IMR-90 (cell line): ENCODE measurements at regions not wholly inside any gene's neighbourhood (a gene's known extent, or its start where the extent isn't known, plus 50 kb on each side); places are given as distances from the start of the nearest gene placed in this dataset.

ENCODE experiments used
- ATAC-seq: fragments of 200-7000 bp; cut with Tn5 transposase; 2 replicates; pipeline ENCODE4 v1.9.1; 2020; ENCODE audit warnings: low read depth, mild to moderate bottlenecking, moderate library complexity
- BruUV-seq: library from RNA; stranded (reverse); fragments of 400-500 nt; replicated peaks from 2 replicates; lab custom pipeline; 2021; lab: Mats Ljungman, UMichigan
- CTCF ChIA-PET: fragments of 300-600 bp; formaldehyde crosslinking; extraction: SDS; loops from one replicate; lab custom pipeline; 2021; ENCODE audit warnings: antibody characterized with exemption; lab: Yijun Ruan, JAX
- POLR2A ChIA-PET: fragments of 300-600 bp; sonication (Branson Sonifier 250); formaldehyde crosslinking; loops from one replicate; lab custom pipeline; 2022; ENCODE audit warnings: antibody characterized with exemption; ENCODE audit not compliant: unreplicated experiment; lab: Charles Lee
- DNase-seq: peaks from one replicate; pipeline ENCODE4 v3.0.0; 2013
- H2AFZ ChIP-seq: replicated peaks from 2 replicates; pipeline ENCODE3; 2013; ENCODE audit warnings: low read length, mild to moderate bottlenecking; ENCODE audit not compliant: poor library complexity
- H2AK5ac ChIP-seq: 2 replicates; pipeline ENCODE4 v1.6.1; 2013; ENCODE audit warnings: low read depth, low read length, inconsistent platforms
- H2AK9ac ChIP-seq: replicated peaks from 2 replicates; pipeline ENCODE3; 2013; ENCODE audit warnings: mild to moderate bottlenecking, low read depth, low read length, moderate library complexity; ENCODE audit not compliant: poor library complexity
- H2BK120ac ChIP-seq: 2 replicates; pipeline ENCODE4 v1.6.1; 2013; ENCODE audit warnings: low read depth, low read length, inconsistent platforms
- H2BK15ac ChIP-seq: 3 replicates; pipeline ENCODE4 v1.6.1; 2013; ENCODE audit warnings: low read depth, low read length, inconsistent platforms
- H2BK20ac ChIP-seq: 2 replicates; pipeline ENCODE4 v1.6.1; 2013; ENCODE audit warnings: low read depth, mild to moderate bottlenecking, inconsistent platforms, low read length, moderate library complexity
- H2BK5ac ChIP-seq: 2 replicates; pipeline ENCODE4 v1.6.1; 2013; ENCODE audit warnings: mild to moderate bottlenecking, low read depth, low read length, inconsistent platforms; ENCODE audit not compliant: poor library complexity, severe bottlenecking
- H3K14ac ChIP-seq: replicated peaks from 2 replicates; pipeline ENCODE4 v1.6.1; 2013; ENCODE audit warnings: low read depth, low read length, inconsistent platforms
- H3K18ac ChIP-seq: 2 replicates; pipeline ENCODE4 v1.6.1; 2013; ENCODE audit warnings: low read depth, low read length, control low read depth
- H3K23ac ChIP-seq: 2 replicates; pipeline ENCODE4 v1.6.1; 2013; ENCODE audit warnings: low read depth, low read length, inconsistent platforms
- H3K27ac ChIP-seq: 2 replicates; pipeline ENCODE4 v1.5.1; 2013; ENCODE audit warnings: mild to moderate bottlenecking, control low read depth, low read length; ENCODE audit not compliant: insufficient read depth
- H3K27me3 ChIP-seq: 2 replicates; pipeline ENCODE4 v1.6.1; 2013; ENCODE audit warnings: low read length; ENCODE audit not compliant: control insufficient read depth, insufficient read depth
- H3K36me3 ChIP-seq: 2 replicates; pipeline ENCODE4 v1.6.1; 2013; ENCODE audit warnings: low read length, mixed read lengths; ENCODE audit not compliant: control insufficient read depth, insufficient read depth
- H3K4ac ChIP-seq: 2 replicates; pipeline ENCODE4 v1.6.1; 2013; ENCODE audit warnings: low read depth, low read length, inconsistent platforms
- H3K4me1 ChIP-seq: 2 replicates; pipeline ENCODE4 v1.6.1; 2013; ENCODE audit warnings: low read length, mixed read lengths; ENCODE audit not compliant: control insufficient read depth, insufficient read depth
- H3K4me2 ChIP-seq: 2 replicates; pipeline ENCODE4 v1.6.1; 2013; ENCODE audit warnings: low read depth, mild to moderate bottlenecking, control low read depth, low read length, moderate library complexity
- H3K4me3 ChIP-seq: 2 replicates; pipeline ENCODE4 v1.5.1; 2013; ENCODE audit warnings: low read depth, mild to moderate bottlenecking, control low read depth, low read length, moderate library complexity; ENCODE audit not compliant: insufficient read depth
- H3K56ac ChIP-seq: 2 replicates; pipeline ENCODE4 v1.6.1; 2013; ENCODE audit warnings: low read length, inconsistent platforms; ENCODE audit not compliant: insufficient read depth; ENCODE audit errors: extremely low read depth
- H3K79me1 ChIP-seq, 2 experiments: 2 replicates each; pipeline ENCODE4 v1.6.1; 2013; ENCODE audit warnings: low read length in 2 of 2, inconsistent platforms in 1 of 2, low read depth in 1 of 2
- H3K9ac ChIP-seq: 2 replicates; pipeline ENCODE4 v1.6.1; 2013; ENCODE audit warnings: low read depth, low read length, control low read depth
- H3K9me1 ChIP-seq: 2 replicates; pipeline ENCODE4 v1.6.1; 2013; ENCODE audit warnings: low read length, inconsistent platforms; ENCODE audit not compliant: insufficient read depth
- H3K9me3 ChIP-seq: 2 replicates; pipeline ENCODE4 v1.6.1; 2013; ENCODE audit warnings: low read length; ENCODE audit not compliant: control insufficient read depth, insufficient read depth
- H4K20me1 ChIP-seq: 2 replicates; pipeline ENCODE4 v1.6.1; 2013; ENCODE audit warnings: low read length, inconsistent platforms; ENCODE audit not compliant: insufficient read depth
- H4K5ac ChIP-seq: 2 replicates; pipeline ENCODE4 v1.6.1; 2013; ENCODE audit warnings: mild to moderate bottlenecking, low read depth, low read length, control low read depth
- H4K8ac ChIP-seq, 2 experiments: 2 replicates each; pipeline ENCODE4 v1.6.1; 2013; ENCODE audit warnings: low read depth in 2 of 2, low read length in 2 of 2, control low read depth in 1 of 2, inconsistent platforms in 1 of 2
- H4K91ac ChIP-seq: 2 replicates; pipeline ENCODE4 v1.6.1; 2013; ENCODE audit warnings: low read depth, low read length, inconsistent platforms; ENCODE audit not compliant: insufficient read depth
- BHLHE40 ChIP-seq: fragments of 150-350 bp; IDR thresholded peaks from 2 replicates; pipeline ENCODE4 v1.6.1; 2016; ENCODE audit warnings: mild to moderate bottlenecking, low read depth, low read length
- CEBPB ChIP-seq: IDR thresholded peaks from 2 replicates; pipeline ENCODE4 v1.6.1; 2012; ENCODE audit warnings: low read depth, low read length, improper control_type of control experiment
- CHD1 ChIP-seq: IDR thresholded peaks from 2 replicates; pipeline ENCODE4 v1.6.1; 2012; ENCODE audit warnings: low read depth, low read length, improper control_type of control experiment
- FOS ChIP-seq: fragments of 150-350 bp; IDR thresholded peaks from 2 replicates; pipeline ENCODE4 v1.6.1; 2016; ENCODE audit warnings: low read depth, low read length
- MAFK ChIP-seq: IDR thresholded peaks from 2 replicates; pipeline ENCODE4 v1.6.1; 2012; ENCODE audit warnings: low read depth, low read length, improper control_type of control experiment
- MAZ ChIP-seq: IDR thresholded peaks from 2 replicates; pipeline ENCODE4 v1.6.1; 2012; ENCODE audit warnings: low read depth, mild to moderate bottlenecking, low read length, improper control_type of control experiment, moderate library complexity, borderline replicate concordance
- MXI1 ChIP-seq: IDR thresholded peaks from 2 replicates; pipeline ENCODE4 v1.6.1; 2012; ENCODE audit warnings: low read depth, mild to moderate bottlenecking, low read length, moderate library complexity, borderline replicate concordance
- NFE2L2 ChIP-seq: fragments of 150-350 bp; IDR thresholded peaks from 2 replicates; pipeline ENCODE4 v1.6.1; 2016; ENCODE audit warnings: low read depth, mild to moderate bottlenecking, low read length
- POLR2A ChIP-seq: IDR thresholded peaks from 2 replicates; pipeline ENCODE4 v1.6.1; 2012; ENCODE audit warnings: mild to moderate bottlenecking, low read depth, low read length
- RAD21 ChIP-seq: IDR thresholded peaks from 2 replicates; pipeline ENCODE4 v1.6.1; 2012; ENCODE audit warnings: low read length, improper control_type of control experiment
- RCOR1 ChIP-seq: IDR thresholded peaks from 2 replicates; pipeline ENCODE4 v1.6.1; 2012; ENCODE audit warnings: mild to moderate bottlenecking, low read length, improper control_type of control experiment; ENCODE audit not compliant: insufficient replicate concordance
- RFX5 ChIP-seq: IDR thresholded peaks from 2 replicates; pipeline ENCODE4 v1.8.0; 2012; ENCODE audit warnings: low read depth, mild to moderate bottlenecking, low read length, moderate library complexity
- SMC3 ChIP-seq: fragments of 150-350 bp; IDR thresholded peaks from 2 replicates; pipeline ENCODE4 v1.6.1; 2016; ENCODE audit warnings: low read depth, mild to moderate bottlenecking, antibody characterized with exemption, low read length, moderate library complexity
- WGBS, 2 experiments: methylation state at CpG; one replicate each; pipeline versions ENCODE4 v1.1.5 to v1.1.7; 2013; ENCODE audit warnings: missing lambda C conversion rate in 2 of 2; ENCODE audit not compliant: insufficient read length in 1 of 2; ENCODE audit errors: extremely low coverage in 2 of 2; 5-methylcytosine and 5-hydroxymethylcytosine counted together
- dilution Hi-C: fragments of 300-500 bp; cut with HindIII; formaldehyde crosslinking; loops from one replicate; pipeline ENCODE4 v1.14.3; 2018; ENCODE audit warnings: low sequenced_read_pairs; ENCODE audit not compliant: unreplicated experiment
- in situ Hi-C: fragments of 300-500 bp; cut with MboI; formaldehyde crosslinking; loops from 3 replicates; pipeline ENCODE4 v1.14.3; 2019; ENCODE audit warnings: low sequenced_read_pairs, inconsistent platforms, mixed read lengths
- intact Hi-C: fragments of 100-400 bp; cut with micrococcal nuclease; formaldehyde crosslinking; loops from 2 replicates; pipeline ENCODE4 v1.10.0; 2022
- TF ChIP-seq, protein P1 (sequence below): fragments of 150-350 bp; IDR thresholded peaks from 2 replicates; pipeline ENCODE4 v1.6.1; 2016; ENCODE audit warnings: low read depth, mild to moderate bottlenecking, low read length, moderate library complexity, borderline replicate concordance
- TF ChIP-seq, protein P2 (sequence below): conservative IDR thresholded peaks from 2 replicates; pipeline ENCODE4 v1.5.1; 2012; ENCODE audit warnings: mild to moderate bottlenecking, low read depth, low read length, improper control_type of control experiment
- TF ChIP-seq, protein P3 (sequence below): fragments of 150-350 bp; IDR thresholded peaks from 2 replicates; pipeline ENCODE4 v1.6.1; 2017; ENCODE audit warnings: mild to moderate bottlenecking, antibody characterized with exemption, low read length, low read depth

DNA sequence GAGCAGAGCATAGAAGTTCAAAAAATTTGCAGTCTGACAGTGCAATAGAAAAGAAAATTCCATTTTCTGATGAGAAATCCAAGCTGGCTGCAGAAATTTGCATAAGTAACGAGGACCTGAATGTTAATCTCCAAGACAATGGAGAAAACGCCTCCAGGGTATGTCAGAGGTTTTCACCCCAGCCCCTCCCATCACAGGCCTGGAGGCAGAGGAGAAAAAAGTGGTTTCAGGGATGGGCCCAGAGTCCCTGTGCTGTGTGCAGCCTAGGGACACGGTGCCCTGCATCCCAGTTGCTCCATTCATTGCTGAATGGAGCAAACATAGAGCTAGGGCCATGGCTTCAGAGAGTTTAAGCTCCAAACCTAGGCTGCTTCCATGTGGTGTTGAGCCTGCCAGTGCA lies 327.9 kb upstream of the KHDRBS2 start:
- H2AK9ac ChIP-seq, result no peak overlapping the region
- no peak overlapping the region for H4K5ac ChIP-seq
- no peak overlapping the region for H3K56ac ChIP-seq
- no peaks in the 10 kb centered on the region for H4K20me1 ChIP-seq
- no peak overlapping the region for H2BK20ac ChIP-seq
- POLR2A ChIA-PET, result no interaction called here
- CTCF ChIA-PET, result no interaction called here
- no peak overlapping the region for H2BK120ac ChIP-seq
- H2BK15ac ChIP-seq, result no peak overlapping the region
- DNase-seq (no peak), ATAC-seq (no peak)
- TF ChIP-seq, protein P1, sequence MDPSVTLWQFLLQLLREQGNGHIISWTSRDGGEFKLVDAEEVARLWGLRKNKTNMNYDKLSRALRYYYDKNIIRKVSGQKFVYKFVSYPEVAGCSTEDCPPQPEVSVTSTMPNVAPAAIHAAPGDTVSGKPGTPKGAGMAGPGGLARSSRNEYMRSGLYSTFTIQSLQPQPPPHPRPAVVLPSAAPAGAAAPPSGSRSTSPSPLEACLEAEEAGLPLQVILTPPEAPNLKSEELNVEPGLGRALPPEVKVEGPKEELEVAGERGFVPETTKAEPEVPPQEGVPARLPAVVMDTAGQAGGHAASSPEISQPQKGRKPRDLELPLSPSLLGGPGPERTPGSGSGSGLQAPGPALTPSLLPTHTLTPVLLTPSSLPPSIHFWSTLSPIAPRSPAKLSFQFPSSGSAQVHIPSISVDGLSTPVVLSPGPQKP, result no peak
- TF ChIP-seq RAD21, result no peak
- no peak for TF ChIP-seq RFX5
- TF ChIP-seq RCOR1, result no peak
- TF ChIP-seq FOS, result no peak
- TF ChIP-seq CHD1, result no peak
- no peak for TF ChIP-seq MAFK
- no peak for TF ChIP-seq CEBPB
- no peak for TF ChIP-seq POLR2A
- TF ChIP-seq, protein P2, sequence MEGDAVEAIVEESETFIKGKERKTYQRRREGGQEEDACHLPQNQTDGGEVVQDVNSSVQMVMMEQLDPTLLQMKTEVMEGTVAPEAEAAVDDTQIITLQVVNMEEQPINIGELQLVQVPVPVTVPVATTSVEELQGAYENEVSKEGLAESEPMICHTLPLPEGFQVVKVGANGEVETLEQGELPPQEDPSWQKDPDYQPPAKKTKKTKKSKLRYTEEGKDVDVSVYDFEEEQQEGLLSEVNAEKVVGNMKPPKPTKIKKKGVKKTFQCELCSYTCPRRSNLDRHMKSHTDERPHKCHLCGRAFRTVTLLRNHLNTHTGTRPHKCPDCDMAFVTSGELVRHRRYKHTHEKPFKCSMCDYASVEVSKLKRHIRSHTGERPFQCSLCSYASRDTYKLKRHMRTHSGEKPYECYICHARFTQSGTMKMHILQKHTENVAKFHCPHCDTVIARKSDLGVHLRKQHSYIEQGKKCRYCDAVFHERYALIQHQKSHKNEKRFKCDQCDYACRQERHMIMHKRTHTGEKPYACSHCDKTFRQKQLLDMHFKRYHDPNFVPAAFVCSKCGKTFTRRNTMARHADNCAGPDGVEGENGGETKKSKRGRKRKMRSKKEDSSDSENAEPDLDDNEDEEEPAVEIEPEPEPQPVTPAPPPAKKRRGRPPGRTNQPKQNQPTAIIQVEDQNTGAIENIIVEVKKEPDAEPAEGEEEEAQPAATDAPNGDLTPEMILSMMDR, result no peak
- TF ChIP-seq, protein P3, sequence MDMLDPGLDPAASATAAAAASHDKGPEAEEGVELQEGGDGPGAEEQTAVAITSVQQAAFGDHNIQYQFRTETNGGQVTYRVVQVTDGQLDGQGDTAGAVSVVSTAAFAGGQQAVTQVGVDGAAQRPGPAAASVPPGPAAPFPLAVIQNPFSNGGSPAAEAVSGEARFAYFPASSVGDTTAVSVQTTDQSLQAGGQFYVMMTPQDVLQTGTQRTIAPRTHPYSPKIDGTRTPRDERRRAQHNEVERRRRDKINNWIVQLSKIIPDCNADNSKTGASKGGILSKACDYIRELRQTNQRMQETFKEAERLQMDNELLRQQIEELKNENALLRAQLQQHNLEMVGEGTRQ, result no peak
- TF ChIP-seq MAZ, result no peak
- TF ChIP-seq SMC3, result no peak
- TF ChIP-seq MXI1, result no peak
- no peak for TF ChIP-seq NFE2L2
- TF ChIP-seq BHLHE40, result no peak
- in situ Hi-C loops, result no loop called here
- no peak overlapping the region for H3K4me2 ChIP-seq
- no peak overlapping the region for H3K14ac ChIP-seq
- no peak overlapping the region for H3K4ac ChIP-seq
- no peak overlapping the region for H3K23ac ChIP-seq
- no peaks in the 10 kb centered on the region for H3K36me3 ChIP-seq
- dilution Hi-C loops, result no loop called here
- H4K8ac ChIP-seq, result no peak overlapping the region
- no peak overlapping the region for H3K18ac ChIP-seq
- H3K4me1 ChIP-seq, result no peaks in the 10 kb centered on the region
- H4K91ac ChIP-seq, result no peak overlapping the region
- no TSS peak for BruUV-seq
- no peaks in the 10 kb centered on the region for H3K79me1 ChIP-seq
- peaks cover 12% of the 10 kb centered on the region for H3K9me3 ChIP-seq
- no peak overlapping the region for H3K27ac ChIP-seq
- H3K27me3 ChIP-seq, result no peaks in the 10 kb centered on the region
- intact Hi-C loops, result no loop called here
- no peak overlapping the region for H2BK5ac ChIP-seq
- H3K9me1 ChIP-seq, result no peaks in the 10 kb centered on the region
- no peak overlapping the region for H3K4me3 ChIP-seq
- H3K9ac ChIP-seq, result no peak overlapping the region
- 0% methylated on average over 1 of the region's 3 CpGs; no CpG with 5 or more reads in 1 of the 2 experiments for WGBS, 2 experiments
- no peak overlapping the region for H2AFZ ChIP-seq
- no peak overlapping the region for H2AK5ac ChIP-seq
